ENCODE measurements at regions not wholly inside any gene's neighbourhood (a gene's known extent, or its start where the extent isn't known, plus 50 kb on each side); places are given as distances from the start of the nearest gene placed in this dataset.

DNA sequence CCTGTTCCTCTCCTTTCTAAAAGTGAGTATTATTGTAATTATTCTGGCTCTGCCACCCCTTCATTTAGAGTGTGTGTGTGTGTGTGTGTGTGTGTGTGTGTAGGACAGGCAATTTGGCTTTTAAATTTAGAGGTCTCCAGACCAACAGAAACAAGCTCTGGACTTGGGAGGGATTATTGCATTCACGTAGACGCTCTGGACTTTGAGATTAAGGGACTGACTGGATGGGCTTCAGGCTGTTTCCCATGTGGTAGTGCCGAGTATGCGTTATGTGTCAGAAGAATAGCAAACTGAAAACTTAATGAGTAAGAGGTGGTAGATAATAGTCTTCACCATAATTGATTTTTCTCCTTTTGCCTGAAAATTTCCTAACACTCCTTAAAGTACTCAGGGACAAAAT lies 281.9 kb downstream of the USP25 start:
- DNase-seq (ENCODE audit: low read depth in 4 of 4, low spot score in 1 of 4) = no peak

DNA sequence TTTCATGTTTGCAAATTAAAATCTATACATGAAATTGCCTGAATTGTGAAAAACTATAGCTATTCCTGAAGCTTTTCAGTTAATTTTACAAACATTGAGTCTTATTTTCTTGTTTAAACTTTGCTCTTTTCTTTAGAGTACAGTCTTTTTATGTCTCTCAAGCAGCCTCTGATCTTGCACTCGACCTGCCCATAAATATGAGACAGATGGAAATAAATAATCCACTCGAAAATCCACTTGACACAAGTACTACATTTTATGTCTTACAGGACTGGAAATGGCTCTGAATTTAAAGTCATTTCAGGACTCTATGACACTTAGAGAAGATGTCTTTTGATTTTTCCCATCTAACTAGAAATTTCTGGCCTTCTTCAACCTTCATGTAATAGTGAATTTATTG lies 283.8 kb downstream of the USP25 start:
- DNase-seq (ENCODE audit: low read depth in 4 of 4, low spot score in 1 of 4) = no peak

DNA sequence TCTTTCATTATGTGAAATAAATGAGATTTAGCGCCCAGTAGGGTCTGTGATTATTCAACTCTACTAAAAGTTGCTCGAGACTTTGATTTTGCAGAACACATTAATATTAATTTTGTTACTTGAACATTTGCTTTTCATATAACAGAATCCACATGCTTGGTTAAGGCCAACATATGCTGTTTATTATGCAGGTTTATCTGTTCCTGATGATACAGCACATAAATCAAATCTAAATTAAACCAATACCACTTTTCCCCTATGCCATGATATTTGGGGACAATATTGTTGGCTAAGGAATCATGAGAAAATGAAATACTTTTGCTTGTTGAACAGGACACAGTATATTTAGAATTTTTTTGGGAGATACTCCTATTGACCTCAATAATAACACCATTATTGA lies 291.1 kb downstream of the USP25 start:
- DNase-seq (ENCODE audit: low read depth in 4 of 4, low spot score in 1 of 4) = no peak

DNA sequence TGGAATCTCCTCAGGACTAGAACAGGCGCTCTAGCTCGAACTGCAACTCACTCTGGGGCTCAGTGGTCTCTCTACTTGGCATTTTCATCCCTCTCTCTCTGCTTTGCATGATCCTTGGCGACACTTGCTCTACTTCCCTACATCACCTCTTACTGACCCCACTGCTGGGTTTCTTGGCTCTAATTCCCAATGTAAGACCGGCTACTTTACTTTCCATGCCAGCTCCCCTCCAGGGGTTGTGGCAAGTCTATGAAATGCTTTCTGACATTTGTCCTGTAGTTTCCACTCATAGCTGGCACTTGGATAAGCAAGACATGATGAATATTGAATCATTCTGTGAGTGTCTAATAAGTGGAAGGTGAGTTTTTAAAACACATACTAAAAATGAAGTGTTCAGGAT lies 292.3 kb downstream of the USP25 start:
- no peak for DNase-seq (ENCODE audit: low read depth in 4 of 4, low spot score in 1 of 4)

DNA sequence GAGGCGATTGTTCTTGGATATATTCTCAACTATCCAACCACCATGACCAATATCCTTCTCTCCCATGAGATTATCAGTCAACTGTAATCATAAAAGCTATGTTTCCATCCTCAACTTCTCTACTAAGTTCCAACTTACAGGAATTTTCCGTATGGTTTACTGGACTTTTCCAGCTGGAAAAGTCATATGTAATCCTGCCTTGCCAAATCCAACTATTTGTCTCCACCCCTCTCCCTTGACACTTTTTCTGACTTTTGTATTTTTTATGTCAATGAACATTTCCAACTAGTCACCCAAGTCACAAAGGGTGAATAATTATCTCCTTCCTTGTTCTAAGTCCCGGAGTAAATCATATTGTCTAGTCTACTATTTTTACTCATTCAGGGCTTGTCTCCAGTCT lies 293.1 kb downstream of the USP25 start:
- DNase-seq (ENCODE audit: low read depth in 4 of 4, low spot score in 1 of 4) = no peak

DNA sequence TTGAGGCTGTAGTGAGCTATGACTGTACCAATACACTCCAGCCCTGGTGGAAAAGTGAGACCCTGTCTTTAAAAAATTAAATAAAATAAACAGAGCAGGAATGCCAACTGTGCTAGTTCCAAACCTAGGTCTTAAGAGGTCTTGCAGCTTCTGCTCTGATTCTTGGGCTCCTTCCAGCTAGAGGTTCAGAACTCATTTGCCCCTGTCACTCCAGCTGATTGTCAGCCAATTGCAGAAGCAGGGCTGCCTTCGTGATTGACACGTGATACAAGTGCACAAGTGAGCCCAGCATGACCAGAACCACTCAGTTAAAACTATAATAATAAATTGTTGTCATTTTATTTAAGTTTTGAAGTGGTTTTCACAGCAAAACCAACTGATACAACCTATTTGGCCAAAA lies 298.4 kb downstream of the USP25 start:
- DNase-seq (ENCODE audit: low read depth in 4 of 4, low spot score in 1 of 4) = no peak

DNA sequence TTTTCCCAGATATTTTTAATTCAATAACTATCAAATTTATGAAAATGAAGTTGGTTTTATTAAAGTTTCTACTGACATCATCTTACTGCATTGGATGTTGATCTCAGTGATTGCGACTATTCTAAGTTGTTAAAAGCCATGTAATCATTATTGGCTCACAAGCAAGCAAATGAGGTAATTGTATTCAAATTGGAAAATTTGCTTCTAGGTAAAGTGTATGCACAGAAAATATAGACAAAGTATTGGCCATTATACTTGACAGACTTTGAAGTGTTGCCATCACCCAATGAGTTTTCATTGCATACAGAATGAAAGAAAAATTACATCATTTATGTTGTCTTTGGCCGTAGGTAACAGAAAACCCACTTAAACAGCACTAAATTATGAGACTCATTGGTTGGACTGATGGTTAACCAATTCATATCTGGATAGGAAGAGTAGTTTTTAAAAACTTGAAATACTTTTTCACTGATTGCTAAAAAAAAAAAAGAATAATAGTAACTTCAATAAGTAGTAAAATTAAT lies 299.2 kb downstream of the USP25 start:
- DNase-seq (ENCODE audit: low read depth in 4 of 4, low spot score in 1 of 4) = no peak

DNA sequence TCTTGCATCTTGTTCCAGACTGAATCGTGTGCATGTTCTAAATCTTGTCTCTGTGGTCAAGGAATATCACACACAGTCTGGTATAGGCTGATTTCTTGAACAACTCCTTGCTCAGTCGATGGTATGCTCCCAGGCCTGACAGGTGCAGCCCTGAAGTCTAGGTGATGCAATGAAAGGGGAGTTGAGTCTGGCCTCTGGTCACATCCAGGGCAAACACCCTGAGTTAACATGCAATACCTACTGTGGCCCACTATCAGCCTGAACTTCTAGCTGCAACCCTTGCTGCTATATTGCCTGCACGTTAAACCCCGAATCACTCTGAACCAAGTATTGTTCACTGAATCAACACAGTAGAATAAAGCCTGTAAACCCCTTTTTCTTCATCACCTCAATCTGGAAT lies 303.4 kb downstream of the USP25 start:
- no peak for DNase-seq (ENCODE audit: low read depth in 4 of 4, low spot score in 1 of 4)

DNA sequence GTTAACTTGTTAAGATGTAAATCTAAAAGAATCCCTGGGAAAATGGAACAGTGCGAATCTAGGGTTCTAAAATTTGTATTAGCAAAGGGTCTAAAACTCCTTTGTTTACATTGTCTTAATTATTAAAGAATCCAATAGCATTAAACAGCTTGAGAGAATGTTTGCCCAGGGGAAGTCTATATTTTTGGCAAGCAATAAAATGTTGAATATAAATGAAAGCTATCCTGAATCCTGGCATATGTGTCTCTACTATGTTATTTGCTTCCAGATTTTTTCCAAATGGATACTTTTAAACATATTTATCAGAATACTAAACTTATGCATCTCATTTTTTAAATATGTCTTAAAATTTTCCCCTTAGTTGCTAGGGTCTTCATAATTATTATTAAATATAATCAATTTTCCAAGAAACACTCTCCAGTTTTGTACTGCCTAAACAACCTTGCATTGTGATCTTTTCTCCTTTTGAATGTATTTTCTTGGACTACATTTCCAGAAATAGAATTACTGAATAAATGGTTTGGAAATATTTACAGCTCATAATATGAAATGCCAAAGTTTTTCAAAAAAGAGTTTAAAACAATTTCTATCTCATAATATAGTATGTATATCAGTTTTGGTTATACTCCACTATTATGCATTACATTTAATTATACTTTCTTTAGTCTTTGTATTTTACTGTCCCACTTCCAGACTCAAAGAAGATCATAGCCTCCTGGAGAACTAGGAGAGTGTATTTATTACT lies 304.8 kb downstream of the USP25 start:
- no peak for DNase-seq (ENCODE audit: low read depth in 4 of 4, low spot score in 1 of 4)

DNA sequence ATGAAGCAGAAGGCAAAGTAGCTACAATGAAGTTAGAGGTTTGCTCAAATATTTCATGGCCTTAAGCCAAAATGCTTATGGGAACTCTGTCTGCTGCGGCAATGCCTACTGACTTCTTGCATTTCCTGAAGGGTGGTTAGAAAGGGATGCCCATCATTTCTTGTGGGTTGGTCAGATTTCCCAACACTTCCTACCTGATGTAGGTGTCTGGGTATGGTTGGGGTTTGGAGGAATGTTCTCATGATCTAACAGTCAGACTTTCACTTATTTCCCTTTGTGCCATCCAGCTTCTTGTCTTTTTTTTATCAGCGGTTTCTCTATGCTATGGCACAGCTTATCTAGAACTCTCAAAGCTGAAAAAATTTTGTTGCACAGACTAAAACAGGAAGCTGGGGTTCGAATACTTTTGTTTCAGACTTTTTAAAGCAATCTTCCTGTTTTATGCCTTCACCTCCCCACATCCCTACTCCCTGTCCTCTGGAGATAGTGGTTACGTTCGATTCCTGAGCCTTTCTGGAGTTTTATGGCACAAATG lies 307.7 kb downstream of the USP25 start:
- DNase-seq (ENCODE audit: low read depth in 4 of 4, low spot score in 1 of 4) = no peak

DNA sequence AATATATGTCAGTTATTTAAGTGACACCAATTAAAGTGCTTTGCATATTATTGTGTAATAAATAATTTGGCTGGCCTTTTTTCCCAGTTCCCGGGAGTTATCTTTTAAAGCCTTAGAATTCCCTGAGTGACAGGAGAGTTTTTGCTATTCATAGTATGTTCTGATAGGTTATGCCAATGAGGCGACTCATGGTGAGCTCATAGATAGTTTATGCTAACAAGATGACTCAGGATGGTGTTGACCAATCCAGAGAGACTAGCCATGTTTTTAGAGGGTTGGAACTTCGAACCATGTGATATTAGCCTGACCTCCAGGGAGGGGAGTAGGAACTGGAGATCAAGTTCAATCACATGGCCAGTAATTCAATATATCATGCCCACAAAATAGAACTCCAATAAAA lies 310.8 kb downstream of the USP25 start:
- no peak for DNase-seq (ENCODE audit: low read depth in 4 of 4, low spot score in 1 of 4)

DNA sequence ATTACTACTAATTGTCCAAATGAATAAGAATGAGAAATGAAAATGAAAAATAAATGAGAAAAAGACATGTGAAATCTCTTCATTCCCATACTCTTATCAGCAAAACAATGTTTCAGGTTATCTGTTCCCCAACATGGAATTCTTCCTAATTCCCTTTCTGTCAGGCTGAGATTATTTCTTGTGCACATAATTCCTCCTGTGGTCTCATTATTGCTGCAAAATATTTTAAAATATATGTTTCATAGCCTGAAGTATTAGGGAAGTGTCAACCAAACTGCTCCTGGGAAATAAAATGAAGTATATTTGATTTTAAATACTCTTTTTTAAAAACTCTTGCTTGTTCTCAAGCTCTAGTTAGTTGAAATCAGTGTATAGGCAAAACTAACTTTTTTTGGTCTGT lies 314.9 kb downstream of the USP25 start:
- no peak for DNase-seq (ENCODE audit: low read depth in 4 of 4, low spot score in 1 of 4)

DNA sequence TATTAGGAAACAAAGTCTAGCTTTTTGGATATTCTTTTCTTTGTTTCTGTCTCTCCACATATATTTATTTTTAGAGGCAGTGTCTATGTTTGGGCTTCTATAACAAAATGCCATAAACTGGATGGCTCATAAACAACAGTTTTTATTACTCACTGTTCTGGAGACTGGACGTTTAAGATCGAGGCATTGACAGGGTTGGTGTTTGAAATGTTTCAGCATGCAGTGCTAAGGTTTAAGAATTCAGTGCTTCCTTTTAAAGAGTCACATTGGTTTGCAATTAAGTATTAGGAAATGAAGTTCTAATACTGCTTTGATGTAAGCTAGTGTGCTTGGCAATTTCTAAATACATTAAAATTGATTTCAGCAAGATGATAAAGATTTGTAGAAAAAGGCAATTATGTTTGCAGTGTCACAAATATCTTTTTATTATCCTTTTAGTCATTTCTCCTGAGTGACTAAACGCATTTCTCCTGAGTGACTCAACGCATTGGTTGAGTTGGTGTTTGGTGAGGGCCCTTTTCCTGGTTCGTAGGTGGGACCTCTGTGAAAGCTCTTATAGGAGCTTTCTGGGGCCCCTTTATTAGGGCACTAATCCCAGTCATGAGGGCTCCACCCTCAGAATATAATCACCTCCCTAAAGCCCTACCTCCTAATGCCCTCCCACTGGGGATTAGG lies 317.0 kb downstream of the USP25 start:
- DNase-seq (ENCODE audit: low read depth in 4 of 4, low spot score in 1 of 4) = no peak

DNA sequence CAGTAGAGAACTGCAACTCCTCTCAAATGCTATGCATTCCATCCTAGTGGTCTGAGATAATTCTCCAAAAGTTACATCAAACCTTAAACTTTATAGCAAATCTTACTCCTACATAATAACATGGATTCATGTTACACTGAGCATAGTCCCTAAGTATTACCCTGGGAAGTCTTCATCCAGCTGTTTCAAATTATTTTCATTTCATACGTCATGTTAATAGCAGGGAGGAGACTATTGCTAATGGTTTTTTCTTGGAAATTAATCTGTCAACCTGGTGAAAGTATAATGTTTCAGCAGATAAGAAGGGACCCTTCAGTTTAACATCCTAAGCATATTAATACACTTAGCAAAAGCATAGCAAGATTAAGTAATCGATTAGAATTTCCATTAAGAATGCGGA lies 318.1 kb downstream of the USP25 start:
- DNase-seq (ENCODE audit: low read depth in 4 of 4, low spot score in 1 of 4) = no peak

DNA sequence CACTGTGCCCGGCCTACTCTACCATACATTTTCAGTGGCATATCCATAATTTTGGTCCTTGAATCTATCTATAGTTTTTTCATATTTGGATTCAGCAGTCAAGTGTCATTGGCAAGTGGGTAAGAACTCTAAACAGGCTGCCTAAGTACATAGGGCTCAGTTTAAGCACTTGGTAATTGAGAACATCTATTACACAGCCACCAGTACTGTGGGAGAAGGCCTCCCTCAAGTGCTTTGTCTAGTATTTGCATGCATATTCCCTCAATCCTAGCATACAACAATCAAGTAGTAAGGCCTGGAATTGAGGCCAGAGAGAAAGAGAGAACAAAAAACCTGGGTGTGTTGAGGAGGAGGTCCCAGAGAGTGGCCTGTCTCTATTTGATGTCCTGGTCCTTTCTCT lies 325.2 kb downstream of the USP25 start:
- no peak for DNase-seq (ENCODE audit: low read depth in 4 of 4, low spot score in 1 of 4)

DNA sequence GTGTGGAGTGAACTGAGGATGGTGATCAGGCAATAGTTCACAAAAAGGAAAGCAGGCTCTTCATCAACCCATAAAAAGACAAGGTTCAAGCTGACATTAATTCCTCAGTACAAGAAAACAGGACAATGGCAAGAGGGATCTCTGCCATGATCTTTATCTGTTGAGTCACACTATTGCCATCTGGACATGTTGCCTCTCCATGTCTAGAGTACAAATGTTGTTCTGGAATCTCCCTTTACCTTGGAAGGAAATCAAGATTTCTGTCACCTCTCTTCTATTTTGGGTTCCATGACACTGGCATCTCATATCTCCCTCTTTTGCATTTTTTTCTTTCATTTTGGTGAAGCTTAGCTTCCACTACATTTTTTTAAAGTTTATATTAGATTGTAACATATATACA lies 329.1 kb downstream of the USP25 start:
- no peak for DNase-seq (ENCODE audit: low read depth in 4 of 4, low spot score in 1 of 4)

DNA sequence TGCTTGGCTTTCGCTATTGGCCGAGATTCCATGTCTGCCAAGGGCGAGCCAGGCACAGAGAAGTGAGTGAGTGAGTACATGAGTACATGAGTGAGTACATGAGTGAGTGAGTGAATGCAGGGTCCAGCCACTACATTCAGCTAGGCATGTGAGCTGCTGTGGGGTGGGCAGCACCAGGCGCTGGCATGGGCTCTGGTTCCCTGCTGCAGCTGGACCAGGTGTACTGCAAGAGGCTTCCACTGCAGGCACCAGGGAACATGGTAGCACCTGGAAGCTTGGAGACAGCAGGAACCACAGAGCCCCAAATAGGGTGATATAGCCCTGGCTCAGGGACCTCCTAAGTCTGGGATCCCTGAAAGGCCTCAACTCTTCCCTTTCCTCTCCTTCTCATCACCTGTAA lies 330.2 kb downstream of the USP25 start:
- no peak for DNase-seq (ENCODE audit: low read depth in 4 of 4, low spot score in 1 of 4)

DNA sequence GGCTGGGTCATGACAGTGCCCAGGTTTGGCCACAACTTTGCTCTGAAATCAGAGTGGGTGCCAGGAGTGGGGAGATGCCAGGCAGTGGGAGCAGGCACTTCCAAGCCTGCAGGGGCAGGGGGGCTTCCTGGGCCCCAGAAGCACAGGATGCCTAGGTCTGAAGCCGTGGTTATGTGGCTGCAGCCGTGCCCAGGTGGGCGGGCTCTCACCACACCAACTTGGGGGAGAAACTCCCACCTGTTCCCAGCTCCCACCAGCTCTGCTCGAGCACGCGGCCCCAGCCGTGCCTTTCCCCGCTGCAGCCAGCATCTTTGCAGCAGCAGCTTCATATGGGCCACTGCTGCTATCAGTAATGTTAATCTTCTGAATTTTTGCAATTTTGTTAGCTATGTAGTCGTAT lies 331.4 kb downstream of the USP25 start:
- DNase-seq (ENCODE audit: low read depth in 4 of 4, low spot score in 1 of 4) = no peak

DNA sequence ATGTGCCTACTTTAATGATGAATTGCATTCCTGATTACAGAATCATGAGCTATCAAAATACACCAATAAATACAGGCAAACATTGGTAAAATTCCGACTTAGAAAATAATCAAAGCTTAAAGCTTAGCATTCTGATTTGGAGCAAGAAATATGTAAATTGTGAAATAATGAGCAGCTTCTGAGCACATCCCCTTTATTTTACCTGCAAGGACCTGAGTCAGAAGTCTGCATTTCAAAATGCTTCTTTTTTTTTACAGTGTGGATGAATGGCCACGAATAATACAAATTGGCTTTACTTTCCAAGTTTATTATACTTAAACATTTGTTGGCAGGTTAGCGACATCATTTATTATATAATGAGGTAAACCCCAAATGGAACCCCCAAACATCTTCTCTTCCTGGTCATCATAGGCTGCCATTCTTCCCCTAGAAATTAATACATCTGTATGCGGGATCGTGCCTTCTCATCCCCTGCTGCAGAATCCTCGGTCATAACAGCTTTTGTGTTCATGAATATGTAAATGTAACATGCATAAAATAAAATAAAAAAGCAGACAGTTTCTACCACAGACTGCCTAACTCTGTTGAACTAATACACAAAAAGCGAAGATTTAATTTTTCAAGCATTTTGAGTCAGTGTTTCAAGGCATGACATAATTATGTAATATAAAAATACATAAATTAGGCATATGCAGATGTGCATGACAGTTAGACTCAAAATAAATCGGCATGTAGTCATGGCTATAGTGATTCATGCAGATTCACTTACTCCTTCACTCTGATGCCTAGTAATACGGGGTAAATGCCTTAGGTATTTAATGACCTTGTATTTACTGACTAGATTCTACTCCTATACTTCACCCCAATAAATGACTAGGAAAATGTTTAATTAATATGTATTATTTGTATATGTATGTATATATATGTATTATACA lies 339.7 kb downstream of the USP25 start:
- DNase-seq (ENCODE audit: low read depth in 4 of 4, low spot score in 1 of 4) = no peak

DNA sequence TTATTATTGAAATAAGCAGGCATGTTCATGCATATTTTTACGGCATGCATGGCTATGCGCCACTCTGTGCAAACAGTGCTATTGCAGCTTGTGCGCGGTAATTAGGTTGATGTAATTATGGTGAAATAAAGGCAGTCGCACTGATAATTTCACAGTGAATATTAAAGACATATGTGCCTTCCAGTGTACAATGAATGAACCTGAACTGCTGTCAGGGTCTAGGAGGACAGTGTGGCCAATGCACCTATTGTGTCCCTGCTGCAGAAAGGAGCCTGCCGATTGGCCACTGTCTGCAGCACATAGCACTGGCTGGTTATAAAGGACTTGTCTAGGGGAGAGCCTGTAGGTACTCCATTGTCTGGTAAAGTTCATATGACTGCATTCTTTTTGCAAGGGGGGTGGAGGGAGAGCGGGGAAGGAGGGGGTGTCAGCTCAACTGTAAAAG lies 340.4 kb downstream of the USP25 start:
- DNase-seq (ENCODE audit: low read depth in 4 of 4, low spot score in 1 of 4) = no peak

DNA sequence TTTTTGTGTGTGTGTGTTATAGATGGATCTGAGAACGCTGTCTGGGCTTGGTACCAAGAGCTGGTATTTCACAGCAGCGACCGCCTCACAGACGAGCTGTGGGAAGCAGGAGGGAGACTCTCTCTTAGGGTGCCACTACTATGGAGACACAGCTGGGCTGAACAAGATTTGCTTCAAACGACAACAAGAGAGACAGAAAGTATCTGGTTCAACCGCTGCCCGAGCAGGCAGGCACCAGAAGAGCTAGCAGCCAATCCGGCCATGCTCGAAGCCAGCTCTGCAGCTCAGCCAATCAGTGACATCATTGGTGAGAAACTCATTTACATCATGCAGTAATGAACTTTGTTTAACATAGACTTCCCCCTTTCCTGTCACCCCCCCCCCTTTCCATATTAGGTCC lies 341.3 kb downstream of the USP25 start:
- DNase-seq (ENCODE audit: low read depth in 4 of 4, low spot score in 1 of 4) = no peak

All from stimulated activated CD4-positive, alpha-beta T cell treated with anti-CD3 and anti-CD28 coated beads, Interleukin-1b, Interleukin-23, amount 100 ng/mL, for 24 hours (primary cell).